ENCODE measurements at regions not wholly inside any gene's neighbourhood (a gene's known extent, or its start where the extent isn't known, plus 50 kb on each side); places are given as distances from the start of the nearest gene placed in this dataset.

GRCh38 chr2:3001615-3002560 lies 375.7 kb downstream of the EIPR1 start:
- DNase-seq (ENCODE audit: low read depth in 4 of 4, low spot score in 1 of 4): no peak

DNA sequence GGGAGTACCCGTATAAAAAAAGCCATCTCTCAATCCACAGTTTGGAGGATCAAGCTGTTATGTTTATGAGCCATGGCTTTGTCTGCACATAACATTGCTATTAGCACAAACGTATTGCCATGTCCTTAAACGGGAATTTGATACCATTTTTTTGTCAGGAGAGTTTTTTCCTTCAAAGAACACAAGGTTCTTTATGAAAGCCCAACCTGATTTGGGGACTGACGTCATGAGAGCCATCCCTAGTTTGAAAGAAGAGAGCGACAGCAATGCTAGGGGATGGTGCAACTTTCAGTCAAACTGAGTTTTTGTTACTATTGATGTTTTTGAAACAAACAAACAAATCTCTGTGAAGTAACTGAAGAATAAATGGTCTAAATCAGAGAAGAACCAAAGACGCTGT lies 376.6 kb downstream of the EIPR1 start:
- no peak for DNase-seq (ENCODE audit: low read depth in 4 of 4, low spot score in 1 of 4)

- no peak for DNase-seq (ENCODE audit: low read depth in 4 of 4, low spot score in 1 of 4)
Measured at GRCh38 chr2:3000125-3000524, 377.5 kb downstream of the EIPR1 start.

GRCh38 chr2:2998971-2999370 lies 378.6 kb downstream of the EIPR1 start:
- DNase-seq (ENCODE audit: low read depth in 4 of 4, low spot score in 1 of 4): no peak

DNA sequence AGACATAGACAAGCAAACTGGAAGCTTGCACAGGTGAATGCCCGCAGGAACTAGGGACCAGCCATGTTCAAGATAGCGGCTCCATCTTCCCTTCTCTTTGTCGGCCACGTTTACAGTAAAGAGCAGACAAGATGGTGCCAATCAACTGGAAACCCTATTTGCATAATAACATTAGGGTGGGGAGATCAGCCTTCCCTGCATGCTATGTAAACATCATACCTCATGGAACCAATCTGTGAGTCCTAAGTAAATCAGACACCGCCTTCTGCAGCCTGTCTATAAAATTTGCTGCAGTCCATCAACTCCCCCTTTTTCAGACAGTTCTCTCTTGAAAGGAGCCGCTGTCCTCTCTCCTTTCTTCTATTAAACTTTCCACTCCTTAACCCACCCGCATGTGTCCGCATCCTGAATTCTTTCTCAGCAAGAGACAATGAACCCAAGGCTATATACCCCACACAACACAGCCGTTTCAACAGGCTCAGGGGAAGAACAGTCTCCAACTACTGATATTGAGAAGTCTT lies 384.4 kb downstream of the EIPR1 start:
- no peak for DNase-seq (ENCODE audit: low read depth in 4 of 4, low spot score in 1 of 4)

GRCh38 chr2:2992634-2993033 lies 385.0 kb downstream of the EIPR1 start:
- no peak for DNase-seq (ENCODE audit: low read depth in 4 of 4, low spot score in 1 of 4)

DNA sequence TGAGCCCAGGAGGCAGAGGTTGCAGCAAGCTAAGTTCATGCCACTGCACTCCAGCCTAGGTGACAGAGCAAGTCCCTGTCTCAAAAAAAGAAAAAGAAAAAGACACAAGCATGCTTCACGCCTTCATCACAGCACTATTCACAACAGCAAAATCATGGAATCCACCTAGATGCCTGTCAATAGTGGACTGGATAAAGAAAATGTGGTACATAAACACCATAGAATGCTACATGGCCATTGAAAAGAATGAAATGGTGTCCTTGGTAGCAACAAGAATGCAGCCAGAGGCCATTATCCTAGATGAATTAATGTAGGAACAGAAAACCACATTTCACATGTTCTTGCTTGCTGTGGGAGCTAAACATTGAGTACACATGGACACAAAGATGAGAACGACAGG lies 392.6 kb downstream of the EIPR1 start:
- no peak for DNase-seq (ENCODE audit: low read depth in 4 of 4, low spot score in 1 of 4)

DNA sequence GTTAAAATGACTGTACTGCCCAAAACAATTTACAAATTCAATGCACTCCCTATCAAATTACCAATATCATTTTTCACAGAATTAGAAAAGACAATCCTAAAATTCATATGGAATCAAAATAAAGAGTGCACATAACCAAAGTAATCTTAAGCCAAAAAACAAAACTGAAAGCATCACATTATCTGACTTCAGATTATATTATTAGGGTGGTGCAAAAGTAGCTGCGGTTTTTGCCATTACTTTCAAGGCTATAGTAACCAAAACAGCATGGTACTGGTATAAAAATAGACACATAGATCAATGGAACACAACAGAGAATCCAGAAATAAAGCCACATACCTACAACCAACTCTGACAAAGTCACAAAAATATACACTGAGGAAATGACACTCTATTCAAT lies 396.6 kb downstream of the EIPR1 start:
- no peak for DNase-seq (ENCODE audit: low read depth in 4 of 4, low spot score in 1 of 4)

DNA sequence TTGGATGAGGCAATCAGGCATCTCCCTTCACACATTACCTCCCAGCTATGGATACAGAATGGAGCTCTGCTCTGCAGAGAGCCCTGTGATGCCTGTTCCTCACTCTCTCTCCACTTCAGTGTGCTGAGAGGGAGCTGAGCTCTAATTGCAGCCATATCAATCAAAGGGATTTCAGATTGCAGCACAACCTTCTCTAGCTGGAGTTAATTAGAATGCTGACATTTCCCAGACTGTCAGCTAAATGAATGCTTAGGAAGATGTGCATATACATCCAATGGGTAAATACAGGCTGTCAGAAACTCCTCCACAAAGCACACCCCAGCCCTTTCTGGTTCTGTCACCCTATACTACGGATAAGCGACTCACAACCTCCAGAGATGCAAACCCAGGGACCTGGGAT lies 402.6 kb downstream of the EIPR1 start:
- no peak for DNase-seq (ENCODE audit: low read depth in 4 of 4, low spot score in 1 of 4)

DNA sequence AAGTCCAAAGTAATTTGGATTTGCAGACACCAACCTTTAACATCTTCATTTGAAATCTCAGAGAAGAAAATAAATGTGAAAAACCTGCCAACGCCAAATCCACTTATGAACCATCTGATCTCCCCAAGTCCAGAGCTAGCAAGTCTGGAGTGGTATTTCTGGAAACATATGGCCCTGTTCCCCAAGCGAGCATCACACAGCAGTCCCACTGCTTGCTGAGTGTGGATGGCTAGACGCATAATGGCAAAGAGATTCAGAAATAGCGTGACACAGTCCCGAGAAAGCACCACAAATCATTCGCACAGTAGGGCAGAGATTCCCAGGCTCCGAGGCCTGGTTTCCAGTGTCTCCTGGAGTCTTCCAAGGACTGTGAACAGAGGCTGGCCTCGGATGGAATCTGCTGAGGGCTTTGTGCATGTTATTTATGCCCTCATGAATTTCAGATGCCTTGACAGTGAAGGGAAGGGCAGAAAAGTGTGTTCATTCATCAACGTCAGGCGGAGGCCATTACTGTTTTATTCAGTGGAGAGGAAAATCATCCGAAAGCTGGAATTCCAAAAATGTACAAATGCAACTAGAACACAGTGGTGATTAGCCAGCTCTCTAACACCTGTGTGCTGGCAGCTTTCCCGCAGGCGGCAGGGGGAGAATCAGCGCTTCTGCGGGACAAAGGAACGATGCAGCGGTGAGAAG lies 417.0 kb downstream of the EIPR1 start:
- no peak for DNase-seq (ENCODE audit: low read depth in 4 of 4, low spot score in 1 of 4)

GRCh38 chr2:2950403-2950952 lies 427.1 kb downstream of the EIPR1 start:
- no peak for DNase-seq (ENCODE audit: low read depth in 4 of 4, low spot score in 1 of 4)

GRCh38 chr2:2947406-2947805 lies 430.2 kb downstream of the EIPR1 start:
- no peak for DNase-seq (ENCODE audit: low read depth in 4 of 4, low spot score in 1 of 4)

DNA sequence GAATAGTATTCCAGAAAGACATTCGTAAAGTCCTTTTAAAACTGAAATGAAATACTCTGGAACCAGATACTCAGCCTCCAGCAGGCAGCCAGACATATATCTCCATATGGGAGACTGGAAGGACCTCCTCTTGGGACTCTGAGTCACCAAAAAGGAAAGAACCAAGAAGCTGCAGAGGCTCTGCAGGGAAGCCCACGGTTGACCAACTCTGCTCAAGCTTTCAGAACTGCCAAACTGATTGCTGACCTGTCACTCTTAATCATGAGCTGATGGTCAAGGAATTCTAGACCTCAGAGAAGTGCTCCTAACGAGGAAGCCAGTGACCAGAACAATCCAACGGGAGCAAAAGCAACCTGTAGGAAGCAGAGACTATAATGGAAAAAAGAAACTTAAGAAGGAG lies 434.7 kb downstream of the EIPR1 start:
- DNase-seq (ENCODE audit: low read depth in 4 of 4, low spot score in 1 of 4): no peak

GRCh38 chr2:2942225-2942624 lies 435.4 kb downstream of the EIPR1 start:
- no peak for DNase-seq (ENCODE audit: low read depth in 4 of 4, low spot score in 1 of 4)

DNA sequence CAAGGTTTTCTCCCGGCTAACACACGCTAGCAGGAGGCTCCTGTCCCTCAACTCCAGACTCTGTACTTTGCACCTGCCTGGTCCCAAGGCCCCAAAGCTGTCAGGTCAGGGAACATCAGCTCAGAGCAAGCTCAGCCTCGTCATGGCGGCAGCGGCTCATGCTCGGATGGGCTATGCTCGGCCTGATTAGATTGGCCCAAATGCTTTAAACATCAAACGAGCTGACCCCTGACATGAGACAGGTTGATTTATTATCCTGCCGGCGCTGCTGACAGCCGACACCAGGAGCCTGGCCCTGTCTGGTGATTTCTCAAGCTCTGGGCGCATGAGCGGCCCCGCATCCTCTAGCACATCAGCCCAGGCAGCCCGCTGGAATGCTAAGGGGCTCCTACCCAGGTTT lies 436.4 kb downstream of the EIPR1 start:
- DNase-seq (ENCODE audit: low read depth in 4 of 4, low spot score in 1 of 4): no peak

- DNase-seq (ENCODE audit: low read depth in 4 of 4, low spot score in 1 of 4): no peak
Measured at GRCh38 chr2:2940702-2941101, 436.9 kb downstream of the EIPR1 start.

- no peak for DNase-seq (ENCODE audit: low read depth in 4 of 4, low spot score in 1 of 4)
Measured at GRCh38 chr2:2940061-2940460, 437.6 kb downstream of the EIPR1 start.

GRCh38 chr2:2939078-2939795 lies 438.4 kb downstream of the EIPR1 start:
- no peak for DNase-seq (ENCODE audit: low read depth in 4 of 4, low spot score in 1 of 4)

DNA sequence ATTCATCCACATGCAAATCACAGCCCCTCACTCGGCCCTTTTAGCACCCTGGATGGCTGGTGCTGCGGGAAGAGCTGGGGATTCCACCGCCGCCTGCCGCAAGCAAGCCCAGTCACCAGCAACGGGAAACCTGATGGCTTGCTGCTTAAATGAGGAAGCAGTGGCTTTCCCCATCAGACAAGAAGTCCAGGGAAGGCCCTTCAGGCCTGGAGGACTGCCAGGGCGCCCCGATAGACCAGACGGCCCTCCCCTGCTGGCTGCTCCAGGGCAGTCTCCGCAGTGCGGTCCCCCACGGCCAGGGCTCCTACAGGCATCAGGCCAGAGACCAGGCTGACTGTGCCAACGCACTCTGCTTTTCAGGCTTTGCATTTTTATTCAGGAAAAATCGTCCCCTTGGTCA lies 439.1 kb downstream of the EIPR1 start:
- DNase-seq (ENCODE audit: low read depth in 4 of 4, low spot score in 1 of 4): no peak

DNA sequence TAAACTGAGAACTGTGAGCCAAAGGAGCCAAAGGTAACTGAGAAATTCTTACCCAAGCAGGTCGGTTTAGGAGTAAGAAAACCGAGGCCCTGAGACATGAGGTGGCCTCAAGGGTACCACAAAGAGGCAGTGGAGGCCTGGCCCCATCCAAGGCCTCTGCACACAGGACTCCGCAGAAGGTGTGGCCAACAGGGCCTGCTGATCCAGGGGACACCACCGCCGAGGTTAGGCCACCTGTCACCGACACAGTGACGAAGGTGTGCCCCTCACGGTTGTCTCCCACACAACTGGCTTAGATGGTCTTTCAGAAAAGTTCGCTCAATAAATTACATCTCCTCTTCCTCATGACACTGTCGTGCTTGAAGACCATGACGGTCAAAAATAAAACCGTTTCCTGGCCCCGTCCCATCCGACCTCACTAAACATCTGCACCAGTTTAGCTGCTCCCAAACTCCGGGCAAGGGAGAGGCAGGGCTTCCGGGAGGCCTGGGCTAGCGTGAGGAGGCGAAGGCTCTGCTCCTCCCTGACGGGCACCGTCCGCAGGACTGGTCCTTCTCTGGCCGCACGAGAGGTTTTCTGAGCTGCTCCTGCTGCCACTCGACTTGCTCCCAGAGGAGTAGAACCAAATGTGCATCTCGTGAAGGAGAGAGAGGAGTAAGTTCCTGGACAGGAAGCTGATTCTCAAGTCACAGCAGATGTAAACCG lies 442.0 kb downstream of the EIPR1 start:
- DNase-seq (ENCODE audit: low read depth in 4 of 4, low spot score in 1 of 4): no peak

DNA sequence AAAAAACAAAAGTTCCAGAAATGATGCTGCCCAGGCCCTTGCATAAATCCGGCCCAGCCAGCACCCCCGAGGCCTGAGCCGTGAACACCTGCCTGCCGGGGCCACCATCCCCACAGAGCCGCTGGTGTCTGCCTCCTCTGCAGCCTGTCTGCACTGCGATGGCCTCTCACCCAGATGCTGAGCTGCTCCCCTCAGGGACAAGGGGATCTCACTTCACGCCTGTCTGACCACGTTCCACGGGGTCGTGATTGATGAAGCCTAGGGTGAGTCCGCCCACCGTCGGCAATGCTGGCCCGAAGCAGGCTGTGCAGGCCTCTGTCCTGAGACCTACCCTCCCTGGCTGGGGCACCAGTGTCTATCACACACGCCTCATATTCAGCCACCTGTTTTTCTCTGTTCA lies 444.2 kb downstream of the EIPR1 start:
- DNase-seq (ENCODE audit: low read depth in 4 of 4, low spot score in 1 of 4): no peak
